HepG2 (cell line): ENCODE measurements at regions not wholly inside any gene's neighbourhood (a gene's known extent, or its start where the extent isn't known, plus 50 kb on each side); places are given as distances from the start of the nearest gene placed in this dataset.

Source experiments
- CEBPZ ChIP-seq: IDR thresholded peaks from 2 replicates; pipeline ENCODE4 v1.6.1; 2012; ENCODE audit warnings: low read length, improper control_type of control experiment
- EZH2 ChIP-seq: conservative IDR thresholded peaks from 2 replicates; pipeline ENCODE4 v1.6.1; 2012; ENCODE audit warnings: mild to moderate bottlenecking, low read depth, low read length, moderate library complexity
- RNF219 ChIP-seq: sonication (generic); formaldehyde crosslinking; IDR thresholded peaks from 2 replicates; pipeline ENCODE4 v1.5.0; 2020; ENCODE audit warnings: mild to moderate bottlenecking, missing genetic modification reagents
- SMARCC2 ChIP-seq: fragments of 450-650 bp; IDR thresholded peaks from 2 replicates; pipeline ENCODE4 v1.6.1; 2017; ENCODE audit warnings: antibody characterized with exemption, mild to moderate bottlenecking
- ZBTB42 ChIP-seq: sonication (generic); formaldehyde crosslinking; IDR thresholded peaks from 2 replicates; pipeline ENCODE4 v1.5.0; 2020; ENCODE audit warnings: mild to moderate bottlenecking, missing genetic modification reagents
- ZNF253 ChIP-seq: sonication (generic); formaldehyde crosslinking; IDR thresholded peaks from 2 replicates; pipeline ENCODE4 v1.8.0; 2022; ENCODE audit warnings: mild to moderate bottlenecking, missing genetic modification reagents, borderline replicate concordance
- TF ChIP-seq, protein P1 (sequence below): sonication (generic); formaldehyde crosslinking; IDR thresholded peaks from 2 replicates; pipeline ENCODE4 v1.5.0; 2020; ENCODE audit warnings: mild to moderate bottlenecking, missing genetic modification reagents, moderate library complexity

DNA sequence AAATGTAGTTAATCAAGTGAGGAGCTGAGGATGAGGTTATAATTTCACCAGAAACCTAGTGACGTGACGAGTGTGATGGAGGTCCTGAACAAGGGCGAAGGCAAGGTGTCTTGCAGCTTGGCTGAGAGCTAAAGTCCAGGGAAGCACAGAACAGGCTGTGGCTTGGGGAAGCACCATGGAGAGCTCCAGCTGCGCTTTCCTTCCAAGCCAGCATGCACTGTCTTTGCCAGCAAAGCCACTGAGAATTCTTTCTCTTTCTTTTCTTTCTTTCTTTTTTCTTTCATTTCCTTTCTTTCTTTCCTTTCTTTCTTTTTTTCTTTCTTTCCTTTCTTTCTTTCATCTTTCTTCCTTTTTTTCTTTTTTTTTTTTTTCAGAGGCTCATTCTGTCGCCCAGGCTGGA lies 239.3 kb downstream of the FBXO15 start:
- TF ChIP-seq CEBPZ: no peak
- no peak for TF ChIP-seq EZH2
- TF ChIP-seq ZNF253 (CRISPR knock-in tag): no peak
- TF ChIP-seq ZBTB42: no peak
- TF ChIP-seq, protein P1, sequence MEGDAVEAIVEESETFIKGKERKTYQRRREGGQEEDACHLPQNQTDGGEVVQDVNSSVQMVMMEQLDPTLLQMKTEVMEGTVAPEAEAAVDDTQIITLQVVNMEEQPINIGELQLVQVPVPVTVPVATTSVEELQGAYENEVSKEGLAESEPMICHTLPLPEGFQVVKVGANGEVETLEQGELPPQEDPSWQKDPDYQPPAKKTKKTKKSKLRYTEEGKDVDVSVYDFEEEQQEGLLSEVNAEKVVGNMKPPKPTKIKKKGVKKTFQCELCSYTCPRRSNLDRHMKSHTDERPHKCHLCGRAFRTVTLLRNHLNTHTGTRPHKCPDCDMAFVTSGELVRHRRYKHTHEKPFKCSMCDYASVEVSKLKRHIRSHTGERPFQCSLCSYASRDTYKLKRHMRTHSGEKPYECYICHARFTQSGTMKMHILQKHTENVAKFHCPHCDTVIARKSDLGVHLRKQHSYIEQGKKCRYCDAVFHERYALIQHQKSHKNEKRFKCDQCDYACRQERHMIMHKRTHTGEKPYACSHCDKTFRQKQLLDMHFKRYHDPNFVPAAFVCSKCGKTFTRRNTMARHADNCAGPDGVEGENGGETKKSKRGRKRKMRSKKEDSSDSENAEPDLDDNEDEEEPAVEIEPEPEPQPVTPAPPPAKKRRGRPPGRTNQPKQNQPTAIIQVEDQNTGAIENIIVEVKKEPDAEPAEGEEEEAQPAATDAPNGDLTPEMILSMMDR: no peak
- no peak for TF ChIP-seq SMARCC2
- no peak for TF ChIP-seq RNF219 (CRISPR knock-in tag)
